Memory B cell (primary cell): ENCODE measurements at regions not wholly inside any gene's neighbourhood (a gene's known extent, or its start where the extent isn't known, plus 50 kb on each side); places are given as distances from the start of the nearest gene placed in this dataset.

Experiments used
- ATAC-seq: fragments of 150-1000 bp; cut with Tn5 transposase; 2 replicates; pipeline ENCODE4 v1.10.0; 2021; ENCODE audit warnings: low read depth, mild to moderate bottlenecking, moderate library complexity
- DNase-seq, 2 donors: peaks; one replicate each; pipeline ENCODE4 v3.0.0; 2022; ENCODE audit warnings: low spot score in 2 of 2
- H3K27ac Mint-ChIP-seq: one replicate; pipeline ENCODE4 v1.8.0; 2022; ENCODE audit warnings: mild to moderate bottlenecking, moderate library complexity, mixed read lengths
- H3K27me3 Mint-ChIP-seq: one replicate; pipeline ENCODE4 v1.8.0; 2022; ENCODE audit warnings: mixed read lengths
- H3K36me3 Mint-ChIP-seq: one replicate; pipeline ENCODE4 v1.8.0; 2022; ENCODE audit warnings: mild to moderate bottlenecking, mixed read lengths
- H3K4me1 Mint-ChIP-seq: one replicate; pipeline ENCODE4 v1.8.0; 2022; ENCODE audit warnings: mixed read lengths
- H3K4me3 Mint-ChIP-seq: one replicate; pipeline ENCODE4 v1.8.0; 2022; ENCODE audit warnings: mild to moderate bottlenecking, moderate library complexity, mixed read lengths
- H3K9me3 Mint-ChIP-seq: one replicate; pipeline ENCODE4 v1.8.0; 2022; ENCODE audit warnings: mixed read lengths

DNA sequence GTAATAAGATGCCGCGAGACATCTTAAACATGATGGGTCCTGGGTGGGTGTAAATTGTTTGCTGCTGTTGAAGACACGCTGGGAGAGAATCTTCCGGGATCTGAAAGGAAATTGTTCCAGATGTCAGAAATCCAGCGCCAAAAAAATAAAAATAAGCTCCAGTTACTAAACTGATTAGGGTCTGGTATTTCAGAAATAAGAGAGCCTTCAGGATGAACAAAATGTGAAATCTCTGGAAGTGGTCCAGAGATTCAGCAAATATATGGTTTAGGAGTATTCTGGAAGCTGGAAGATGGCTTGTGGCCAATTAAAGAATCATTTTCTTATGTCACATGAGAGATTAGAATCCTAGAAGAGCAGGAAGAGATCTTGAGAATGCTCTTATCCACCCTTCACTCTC, 75.8 kb upstream of the NHS start:
- no peaks in the 10 kb centered on the region for H3K36me3 Mint-ChIP-seq
- no peak overlapping the region for H3K4me3 Mint-ChIP-seq
- H3K27me3 Mint-ChIP-seq, result no peaks in the 10 kb centered on the region
- no peak for ATAC-seq
- H3K9me3 Mint-ChIP-seq, result no peaks in the 10 kb centered on the region
- DNase-seq, result no peak
- no peak overlapping the region for H3K27ac Mint-ChIP-seq
- H3K4me1 Mint-ChIP-seq, result no peaks in the 10 kb centered on the region

DNA sequence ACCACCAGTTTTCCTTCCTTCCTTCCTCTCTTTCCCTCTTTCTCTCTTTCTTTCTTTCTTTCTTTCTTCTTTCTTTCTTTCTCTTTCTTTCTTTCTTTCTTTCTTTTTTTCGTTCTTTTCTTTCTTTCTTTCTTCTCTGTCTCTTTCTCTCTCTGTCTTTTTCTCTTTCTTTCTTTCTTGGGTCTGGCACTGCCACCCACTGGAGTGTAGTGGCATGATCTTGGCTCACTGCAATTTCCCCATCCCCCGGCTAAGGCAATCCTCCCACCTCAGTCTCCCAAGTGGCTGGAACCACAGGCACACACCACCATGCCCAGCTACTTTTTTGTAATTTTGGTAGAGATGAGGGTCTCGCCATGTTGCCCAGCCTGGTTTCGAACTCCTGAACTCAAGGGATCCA, 51.6 kb upstream of the NHS start:
- Mint-ChIP-seq H3K9me3 (peaks cover 2% of the 10 kb centered on the region), H3K4me1 (no peaks in the 10 kb centered on the region), H3K27ac (no peak overlapping the region), H3K36me3 (no peaks in the 10 kb centered on the region), H3K4me3 (no peak overlapping the region), H3K27me3 (no peaks in the 10 kb centered on the region)
- ATAC-seq (no peak), DNase-seq (no peak)
